Psoas muscle (tissue), 7 donors: ENCODE measurements at regions not wholly inside any gene's neighbourhood (a gene's known extent, or its start where the extent isn't known, plus 50 kb on each side); places are given as distances from the start of the nearest gene placed in this dataset.

ENCODE experiments used
- ATAC-seq, 4 donors: fragments of 200-7000 bp; cut with Tn5 transposase; one replicate each; pipeline ENCODE4 v1.9.1; 2020; ENCODE audit warnings: moderate library complexity in 3 of 4, mild to moderate bottlenecking in 2 of 4
- DNase-seq, 2 donors: peaks; one replicate each; pipeline ENCODE4 v3.0.0-alpha.2; 2020
- H3K27ac ChIP-seq: fragments of 200-600 bp; one replicate; pipeline ENCODE4 v1.8.0; 2022
- H3K27me3 ChIP-seq, 3 donors: fragments of 200-600 bp in 1 of 3; one replicate each; pipeline versions ENCODE4 v1.6.1 to v1.8.0; 2013 to 2022; ENCODE audit warnings: low read length in 2 of 3, mild to moderate bottlenecking in 2 of 3, moderate library complexity in 1 of 3; ENCODE audit not compliant: insufficient read depth in 3 of 3
- H3K36me3 ChIP-seq, 2 donors: fragments of 200-600 bp in 1 of 2; one replicate each; pipeline versions ENCODE4 v1.6.1 to v1.8.0; 2013 to 2022; ENCODE audit warnings: low read depth in 1 of 2, mild to moderate bottlenecking in 1 of 2, moderate library complexity in 1 of 2; ENCODE audit not compliant: insufficient read depth in 1 of 2
- H3K4me1 ChIP-seq: fragments of 200-600 bp; one replicate; pipeline ENCODE4 v1.8.0; 2022
- H3K4me3 ChIP-seq: fragments of 200-600 bp; one replicate; pipeline ENCODE4 v1.8.0; 2022; ENCODE audit warnings: mild to moderate bottlenecking
- H3K9me3 ChIP-seq: fragments of 200-600 bp; one replicate; pipeline ENCODE4 v1.8.0; 2022
- CTCF ChIP-seq: fragments of 200-600 bp; IDR thresholded peaks from one replicate; pipeline ENCODE4 v1.8.0; 2022; ENCODE audit warnings: antibody characterized with exemption
- WGBS, 3 donors: extraction: QIAGEN DNeasy Blood & Tissue Kit; methylation state at CpG; one replicate each; pipeline versions ENCODE4 v1.1.6 to v1.1.7; 2013; 5-methylcytosine and 5-hydroxymethylcytosine counted together
- intact Hi-C, 2 donors: fragments of 100-400 bp; cut with DNase I; formaldehyde crosslinking; loops; one replicate each; pipeline versions ENCODE4 v1.11.0 to v1.14.2; 2022
- donor health status: healthy with polysubstance abuse.
- donor health status: DM: no; HTN: no; CAD: no; lungs with moderate emphysema.
- donor health status: Bipolar disorder and iron deficiency.
- donor health status: healthy.
- donor health status: DM: yes; HTN: yes; CAD: no.
- donor health status: DM: no; HTN: no; CAD: no.
- donor health status: DM: yes; HTN: yes; CAD: no.

GRCh38 chr5:125634216-125634835, 788.9 kb upstream of the GRAMD2B start:
- DNase-seq (no peak), ATAC-seq (no peak)
- WGBS, 3 donors: 97 to 100% (median 98%) methylated on average over 1 of the region's 1 CpG
- Histone ChIP-seq H3K9me3 (no peaks in the 10 kb centered on the region), H3K27ac (no peak overlapping the region), H3K36me3 (no peaks in the 10 kb centered on the region), H3K4me3 (no peak overlapping the region), H3K4me1 (peaks cover 10% of the 10 kb centered on the region), H3K27me3 (no peaks in the 10 kb centered on the region)
- no peak for TF ChIP-seq CTCF
- intact Hi-C loops: no loop called here

- peaks cover 8% of the 10 kb centered on the region for H3K9me3 ChIP-seq
- intact Hi-C loops: no loop called here
- ATAC-seq (no peak), DNase-seq (no peak)
- peaks cover 10% of the 10 kb centered on the region for H3K4me1 ChIP-seq
- no peaks in the 10 kb centered on the region for H3K27me3 ChIP-seq
- H3K36me3 ChIP-seq: no peaks in the 10 kb centered on the region
- TF ChIP-seq CTCF: no peak
- no peak overlapping the region for H3K4me3 ChIP-seq
- 64 to 93% (median 90%) methylated on average over 2 of the region's 2 CpGs for WGBS, 3 donors
- H3K27ac ChIP-seq: no peak overlapping the region
Measured at GRCh38 chr5:125639858-125640257, 783.4 kb upstream of the GRAMD2B start.

DNA sequence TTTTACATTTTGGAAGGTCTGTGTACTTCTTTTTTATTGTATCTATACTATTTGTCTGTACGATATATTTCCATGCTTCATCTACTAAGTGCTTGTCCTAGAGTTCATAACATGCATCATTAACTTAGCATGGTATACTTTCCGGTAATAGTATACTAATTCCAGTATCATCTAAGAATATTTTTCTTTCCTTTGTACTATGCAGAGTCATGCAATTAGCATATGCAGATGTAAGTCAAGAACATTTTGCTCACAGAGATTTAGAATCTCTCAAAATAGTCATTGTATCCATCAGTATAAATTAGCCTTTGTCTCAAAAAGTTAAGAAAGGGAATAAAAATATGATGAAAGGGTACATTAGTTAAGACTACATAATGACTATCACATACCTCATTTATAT, 770.4 kb upstream of the GRAMD2B start:
- ATAC-seq (no peak), DNase-seq (no peak)
- H3K36me3 ChIP-seq: no peaks in the 10 kb centered on the region
- 95 to 98% (median 97%) methylated on average over 2 of the region's 2 CpGs for WGBS, 3 donors
- H3K4me1 ChIP-seq: no peaks in the 10 kb centered on the region
- no peak overlapping the region for H3K4me3 ChIP-seq
- intact Hi-C loops: no loop called here
- H3K27ac ChIP-seq: no peak overlapping the region
- no peak for TF ChIP-seq CTCF
- H3K27me3 ChIP-seq: no peaks in the 10 kb centered on the region
- H3K9me3 ChIP-seq: no peaks in the 10 kb centered on the region

GRCh38 chr5:125654392-125654791, 768.8 kb upstream of the GRAMD2B start:
- Histone ChIP-seq H3K9me3 (no peaks in the 10 kb centered on the region), H3K27me3 (no peaks in the 10 kb centered on the region), H3K36me3 (no peaks in the 10 kb centered on the region), H3K4me1 (no peaks in the 10 kb centered on the region), H3K27ac (no peak overlapping the region), H3K4me3 (no peak overlapping the region)
- intact Hi-C loops: no loop called here
- TF ChIP-seq CTCF: no peak
- ATAC-seq (no peak), DNase-seq (no peak)

DNA sequence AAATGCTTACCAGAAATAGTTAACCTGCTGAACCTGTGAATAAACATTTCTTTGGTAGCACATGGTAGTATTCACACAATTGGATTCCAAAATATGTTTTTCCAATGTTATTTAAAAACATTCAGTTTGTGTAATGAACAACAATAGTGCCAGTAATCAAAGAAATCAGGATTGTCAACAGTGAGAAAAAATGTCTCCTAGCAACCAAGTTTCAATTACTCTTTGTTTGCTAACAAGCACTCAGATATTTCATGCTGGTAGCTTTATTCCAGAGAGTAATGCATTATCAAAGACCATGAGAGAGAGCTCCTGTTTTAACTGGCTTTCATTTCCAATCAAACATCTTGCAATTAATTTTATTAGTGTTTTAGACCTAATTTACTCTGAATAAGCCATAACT, 768.1 kb upstream of the GRAMD2B start:
- H3K9me3 ChIP-seq: no peaks in the 10 kb centered on the region
- no peak overlapping the region for H3K4me3 ChIP-seq
- no peak for TF ChIP-seq CTCF
- no peaks in the 10 kb centered on the region for H3K27me3 ChIP-seq
- H3K27ac ChIP-seq: no peak overlapping the region
- intact Hi-C loops: no loop called here
- ATAC-seq (no peak), DNase-seq (no peak)
- H3K36me3 ChIP-seq: no peaks in the 10 kb centered on the region
- no peaks in the 10 kb centered on the region for H3K4me1 ChIP-seq
